Caco-2 (cell line): ENCODE measurements at regions not wholly inside any gene's neighbourhood (a gene's known extent, or its start where the extent isn't known, plus 50 kb on each side); places are given as distances from the start of the nearest gene placed in this dataset.

Experiments
- BruUV-seq: library from RNA; stranded (reverse); fragments of 400-500 nt; replicated peaks from 2 replicates; lab custom pipeline; 2021; lab: Mats Ljungman, UMichigan
- CTCF ChIA-PET: fragments of 300-600 bp; sonication (Branson Sonifier 250); formaldehyde crosslinking; loops from one replicate; lab custom pipeline; 2022; ENCODE audit warnings: antibody characterized with exemption; lab: Charles Lee
- POLR2A ChIA-PET: fragments of 300-600 bp; sonication (Branson Sonifier 250); formaldehyde crosslinking; loops from one replicate; lab custom pipeline; 2022; ENCODE audit warnings: antibody characterized with exemption; lab: Charles Lee
- DNase-seq, 2 experiments: peaks; one replicate each; pipeline versions ENCODE4 v3.0.0 to v3.0.0-alpha.2; 2020 to 2022
- H3K27me3 ChIP-seq: replicated peaks from 2 replicates; pipeline ENCODE4 v1.6.0; 2011; ENCODE audit warnings: low read length; ENCODE audit not compliant: control insufficient read depth, insufficient read depth
- H3K36me3 ChIP-seq: 2 replicates; pipeline ENCODE4 v1.5.1; 2011; ENCODE audit warnings: low read length; ENCODE audit not compliant: control insufficient read depth, insufficient read depth
- H3K4me1 ChIP-seq: fragments of 250-450 bp; sonication (Bioruptor Pico); 2 replicates; pipeline ENCODE4 v1.5.1; 2020; ENCODE audit warnings: mild to moderate bottlenecking
- H3K4me3 ChIP-seq: 2 replicates; pipeline ENCODE4 v1.5.1; 2011; ENCODE audit warnings: low read depth, mild to moderate bottlenecking, control low read depth, low read length
- H3K9me3 ChIP-seq: fragments of 250-450 bp; sonication (Bioruptor Pico); 2 replicates; pipeline ENCODE4 v1.5.1; 2020; ENCODE audit warnings: mild to moderate bottlenecking, moderate library complexity
- H3K27ac Mint-ChIP-seq: one replicate; pipeline ENCODE4 v1.8.0; 2022; ENCODE audit warnings: mixed read lengths; ENCODE audit not compliant: unreplicated experiment
- H3K27me3 Mint-ChIP-seq: one replicate; pipeline ENCODE4 v1.8.0; 2022; ENCODE audit warnings: mixed read lengths; ENCODE audit not compliant: insufficient read depth, unreplicated experiment
- H3K36me3 Mint-ChIP-seq: one replicate; pipeline ENCODE4 v1.8.0; 2022; ENCODE audit warnings: mild to moderate bottlenecking, mixed read lengths; ENCODE audit not compliant: insufficient read depth, unreplicated experiment
- H3K4me1 Mint-ChIP-seq: one replicate; pipeline ENCODE4 v1.8.0; 2022; ENCODE audit warnings: low read depth, mixed read lengths; ENCODE audit not compliant: unreplicated experiment
- H3K4me3 Mint-ChIP-seq: one replicate; pipeline ENCODE4 v1.8.0; 2022; ENCODE audit warnings: mild to moderate bottlenecking, moderate library complexity, mixed read lengths; ENCODE audit not compliant: unreplicated experiment
- H3K9me3 Mint-ChIP-seq: one replicate; pipeline ENCODE4 v1.8.0; 2022; ENCODE audit warnings: mixed read lengths; ENCODE audit not compliant: unreplicated experiment
- CTCF ChIP-seq, 2 experiments: fragments of 200-600 bp in 1 of 2; IDR thresholded peaks; 1 replicate in 1 of 2; 2 replicates in 1 of 2; pipeline versions ENCODE4 v1.5.1 to v1.8.0; 2011 to 2022; ENCODE audit warnings: antibody characterized with exemption in 1 of 2, control low read depth in 1 of 2, inconsistent platforms in 1 of 2, low read depth in 1 of 2, low read length in 1 of 2, mild to moderate bottlenecking in 1 of 2, moderate library complexity in 1 of 2; ENCODE audit not compliant: insufficient read depth in 1 of 2, severe bottlenecking in 1 of 2, unreplicated experiment in 1 of 2
- intact Hi-C: fragments of 100-400 bp; cut with micrococcal nuclease; formaldehyde crosslinking; loops from one replicate; pipeline ENCODE4 v1.10.0; 2022; ENCODE audit not compliant: unreplicated experiment

- Mint-ChIP-seq H3K9me3 (peaks cover 22% of the 10 kb centered on the region), H3K27me3 (peaks cover 12% of the 10 kb centered on the region), H3K36me3 (no peaks in the 10 kb centered on the region), H3K27ac (no peak overlapping the region), H3K4me3 (no peak overlapping the region), H3K4me1 (no peaks in the 10 kb centered on the region)
- ChIA-PET POLR2A (no interaction called here), CTCF (no interaction called here)
- H3K4me1 ChIP-seq, result no peaks in the 10 kb centered on the region
- no peak overlapping the region for H3K4me3 ChIP-seq
- BruUV-seq, result no TSS peak
- no peaks in the 10 kb centered on the region for H3K36me3 ChIP-seq
- H3K9me3 ChIP-seq, result no peaks in the 10 kb centered on the region; the same call in 1 of the 2 replicates
- no peak for TF ChIP-seq CTCF (IDR thresholded peaks at IDR 0.05; ENCODE audit: insufficient read depth in 1 of 2, low read depth in 1 of 2, low read length in 1 of 2, severe bottlenecking in 1 of 2, unreplicated experiment in 1 of 2)
- no peak for DNase-seq
- intact Hi-C loops, result no loop called here
- H3K27me3 ChIP-seq, result no peaks in the 10 kb centered on the region
These were observed 394.5 kb upstream of the KIRREL3 start for GRCh38 chr11:127395034-127395433.

- H3K27me3 ChIP-seq, result no peaks in the 10 kb centered on the region
- ChIA-PET POLR2A (no interaction called here), CTCF (no interaction called here)
- no peaks in the 10 kb centered on the region; the same call in 1 of the 2 replicates for H3K9me3 ChIP-seq
- Mint-ChIP-seq H3K4me1 (no peaks in the 10 kb centered on the region), H3K27ac (no peak overlapping the region), H3K36me3 (no peaks in the 10 kb centered on the region), H3K4me3 (no peak overlapping the region), H3K27me3 (peaks cover 12% of the 10 kb centered on the region), H3K9me3 (peaks cover 22% of the 10 kb centered on the region)
- no peak for DNase-seq
- intact Hi-C loops, result no loop called here
- no peak for TF ChIP-seq CTCF (IDR thresholded peaks at IDR 0.05; ENCODE audit: insufficient read depth in 1 of 2, low read depth in 1 of 2, low read length in 1 of 2, severe bottlenecking in 1 of 2, unreplicated experiment in 1 of 2)
- no peaks in the 10 kb centered on the region for H3K36me3 ChIP-seq
- no TSS peak for BruUV-seq
- no peaks in the 10 kb centered on the region for H3K4me1 ChIP-seq
- no peak overlapping the region for H3K4me3 ChIP-seq
These were observed 393.0 kb upstream of the KIRREL3 start for GRCh38 chr11:127393460-127393997.

- peaks cover 22% of the 10 kb centered on the region for H3K9me3 Mint-ChIP-seq
- Histone ChIP-seq H3K36me3 (no peaks in the 10 kb centered on the region), H3K27me3 (no peaks in the 10 kb centered on the region), H3K4me3 (no peak overlapping the region), H3K9me3 (no peaks in the 10 kb centered on the region; the same call in 1 of the 2 replicates), H3K4me1 (no peaks in the 10 kb centered on the region)
- H3K4me1 Mint-ChIP-seq, result no peaks in the 10 kb centered on the region
- H3K36me3 Mint-ChIP-seq, result no peaks in the 10 kb centered on the region
- intact Hi-C loops, result no loop called here
- H3K27ac Mint-ChIP-seq, result no peak overlapping the region
- no TSS peak for BruUV-seq
- TF ChIP-seq CTCF (IDR thresholded peaks at IDR 0.05; ENCODE audit: insufficient read depth in 1 of 2, low read depth in 1 of 2, low read length in 1 of 2, severe bottlenecking in 1 of 2, unreplicated experiment in 1 of 2), result no peak
- ChIA-PET POLR2A (no interaction called here), CTCF (no interaction called here)
- H3K27me3 Mint-ChIP-seq, result peaks cover 18% of the 10 kb centered on the region
- no peak overlapping the region for H3K4me3 Mint-ChIP-seq
- no peak for DNase-seq
These were observed 392.0 kb upstream of the KIRREL3 start for GRCh38 chr11:127392575-127392974.
